ENCODE measurements at regions not wholly inside any gene's neighbourhood (a gene's known extent, or its start where the extent isn't known, plus 50 kb on each side); places are given as distances from the start of the nearest gene placed in this dataset.

GRCh38 chr14:97297100-97297499 lies 499.9 kb downstream of the VRK1 start:
- WGBS (ENCODE audit: insufficient coverage) = 40% methylated on average over 1 of the region's 10 CpGs
- Histone ChIP-seq H3K27me3 (ENCODE audit: control insufficient read depth, insufficient read depth, low read length) (no peaks in the 10 kb centered on the region), H3K4me3 (ENCODE audit: low read depth, low read length) (no peak overlapping the region), H3K4me1 (ENCODE audit: control insufficient read depth, insufficient read depth, low read length) (peaks cover 4% of the 10 kb centered on the region), H3K27ac (ENCODE audit: low read depth, low read length) (no peak overlapping the region), H3K9me3 (ENCODE audit: control insufficient read depth, insufficient read depth, low read length) (no peaks in the 10 kb centered on the region), H3K36me3 (ENCODE audit: control insufficient read depth, insufficient read depth, low read length) (no peaks in the 10 kb centered on the region)
- DNase-seq (ENCODE audit: low read depth in 4 of 6, low spot score in 6 of 6) = peak in 2 of 6 donors; percentile 44 to 61

DNA sequence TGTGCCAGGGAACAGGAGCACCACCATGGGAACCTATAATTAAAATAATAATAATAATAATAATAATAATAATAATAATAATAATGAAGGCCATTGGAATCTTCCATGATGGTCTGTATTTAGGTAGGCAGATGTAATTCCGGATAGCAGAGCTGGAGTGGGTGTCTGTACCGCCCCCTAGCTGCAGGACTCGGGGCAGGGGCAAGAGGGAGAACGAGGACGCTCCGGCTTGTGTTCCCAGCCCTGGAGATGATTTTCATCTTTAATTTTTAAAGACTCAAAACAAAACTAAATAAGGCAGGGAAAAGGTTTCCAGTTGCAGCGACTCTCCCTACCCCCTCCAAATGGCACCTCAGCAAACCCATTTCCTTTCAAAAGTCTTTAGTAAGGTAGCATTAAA lies 501.1 kb downstream of the VRK1 start:
- no peak for DNase-seq (ENCODE audit: low read depth in 4 of 6, low spot score in 6 of 6)
- Histone ChIP-seq H3K27me3 (ENCODE audit: control insufficient read depth, insufficient read depth, low read length) (no peaks in the 10 kb centered on the region), H3K4me1 (ENCODE audit: control insufficient read depth, insufficient read depth, low read length) (peaks cover 4% of the 10 kb centered on the region), H3K4me3 (ENCODE audit: low read depth, low read length) (no peak overlapping the region), H3K27ac (ENCODE audit: low read depth, low read length) (no peak overlapping the region), H3K36me3 (ENCODE audit: control insufficient read depth, insufficient read depth, low read length) (no peaks in the 10 kb centered on the region), H3K9me3 (ENCODE audit: control insufficient read depth, insufficient read depth, low read length) (no peaks in the 10 kb centered on the region)
- no CpG with 5 or more reads among the region's 7 CpGs for WGBS (ENCODE audit: insufficient coverage)

DNA sequence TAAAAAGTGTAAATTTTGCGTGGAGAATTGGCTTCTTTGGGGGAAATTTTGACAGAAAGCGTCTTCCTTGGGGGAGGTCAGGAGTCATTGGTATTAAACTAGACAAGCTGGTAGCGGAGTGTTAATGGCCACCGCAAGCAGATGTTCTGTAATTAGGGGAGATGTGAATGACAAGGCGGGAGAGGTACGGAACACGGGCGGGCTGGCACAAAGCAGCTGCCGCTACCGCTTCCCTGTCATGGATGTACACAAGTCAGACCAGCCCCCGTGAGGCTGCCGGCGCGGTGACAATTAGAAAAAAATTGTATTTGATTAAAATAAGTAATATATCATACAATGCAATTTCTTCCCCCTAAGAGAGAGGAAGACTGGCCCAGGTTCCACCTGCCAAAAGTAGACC lies 501.6 kb downstream of the VRK1 start:
- H3K36me3 ChIP-seq (ENCODE audit: control insufficient read depth, insufficient read depth, low read length) = no peaks in the 10 kb centered on the region
- H3K27me3 ChIP-seq (ENCODE audit: control insufficient read depth, insufficient read depth, low read length) = no peaks in the 10 kb centered on the region
- WGBS (ENCODE audit: insufficient coverage) = 77% methylated on average over 8 of the region's 14 CpGs
- H3K4me1 ChIP-seq (ENCODE audit: control insufficient read depth, insufficient read depth, low read length) = peaks cover 4% of the 10 kb centered on the region
- DNase-seq (ENCODE audit: low read depth in 4 of 6, low spot score in 6 of 6) = peak in 1 of 6 donors; percentile 83
- no peaks in the 10 kb centered on the region for H3K9me3 ChIP-seq (ENCODE audit: control insufficient read depth, insufficient read depth, low read length)
- H3K27ac ChIP-seq (ENCODE audit: low read depth, low read length) = no peak overlapping the region
- no peak overlapping the region for H3K4me3 ChIP-seq (ENCODE audit: low read depth, low read length)

DNA sequence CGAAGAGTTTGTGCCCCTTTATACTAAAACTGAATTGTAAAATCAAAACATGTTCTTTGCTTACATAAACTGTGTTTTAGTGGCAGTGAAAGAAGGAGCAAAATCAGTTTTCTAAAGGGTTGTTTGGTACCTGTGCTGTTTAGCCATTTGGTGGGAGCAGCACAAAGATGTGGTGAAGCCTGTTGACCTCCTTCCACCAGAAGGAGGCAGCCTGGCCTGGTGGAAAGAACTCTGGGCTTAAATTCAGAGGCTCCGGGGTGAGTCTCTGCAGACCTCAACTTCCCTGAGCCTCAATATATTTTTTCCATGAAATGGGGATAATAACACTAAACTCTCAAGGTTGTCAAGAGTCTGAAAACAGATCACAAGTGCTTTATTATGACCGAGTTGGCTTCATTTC lies 502.5 kb downstream of the VRK1 start:
- peak in 1 of 6 donors; percentile 43 for DNase-seq (ENCODE audit: low read depth in 4 of 6, low spot score in 6 of 6)

DNA sequence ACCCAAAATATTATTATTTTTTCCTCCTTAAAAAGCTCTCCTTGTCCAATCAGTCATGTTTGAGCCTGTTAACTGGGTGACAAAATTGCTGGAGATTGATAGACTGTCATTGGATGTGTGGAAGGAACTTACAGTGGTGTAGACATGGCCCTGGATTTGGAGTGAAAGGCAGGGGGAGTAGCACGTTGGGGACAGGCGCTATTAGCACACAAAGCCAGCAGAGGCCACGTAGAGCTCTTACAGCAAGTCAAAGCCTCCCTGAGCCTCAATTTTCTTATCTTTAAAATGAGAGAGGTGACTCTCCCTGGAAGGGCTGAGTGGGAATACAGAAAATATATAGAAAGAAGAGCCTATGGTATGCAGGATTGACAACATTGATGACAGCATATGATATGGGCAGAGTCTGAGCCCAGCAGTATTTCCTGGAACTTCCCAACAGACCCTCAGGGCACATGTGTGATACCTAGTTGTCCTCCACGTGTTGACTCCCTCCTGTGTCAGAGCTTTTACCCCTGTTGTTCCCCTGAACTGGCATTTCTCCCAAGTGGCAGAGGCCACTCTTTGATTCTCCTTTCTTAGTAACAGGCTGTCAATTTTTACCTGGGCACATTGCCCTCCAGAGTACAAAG lies 504.9 kb downstream of the VRK1 start:
- Histone ChIP-seq H3K9me3 (ENCODE audit: control insufficient read depth, insufficient read depth, low read length) (no peaks in the 10 kb centered on the region), H3K36me3 (ENCODE audit: control insufficient read depth, insufficient read depth, low read length) (no peaks in the 10 kb centered on the region), H3K27me3 (ENCODE audit: control insufficient read depth, insufficient read depth, low read length) (no peaks in the 10 kb centered on the region), H3K4me1 (ENCODE audit: control insufficient read depth, insufficient read depth, low read length) (peaks cover 4% of the 10 kb centered on the region), H3K27ac (ENCODE audit: low read depth, low read length) (no peak overlapping the region), H3K4me3 (ENCODE audit: low read depth, low read length) (no peak overlapping the region)
- DNase-seq (ENCODE audit: low read depth in 4 of 6, low spot score in 6 of 6) = peak in 1 of 6 donors; percentile 31
- WGBS (ENCODE audit: insufficient coverage) = 71% methylated on average over 1 of the region's 4 CpGs

More for the DNA sequence above, 502.5 kb downstream of the VRK1 start:
- no CpG with 5 or more reads among the region's 3 CpGs for WGBS (ENCODE audit: insufficient coverage)
- no peaks in the 10 kb centered on the region for H3K27me3 ChIP-seq (ENCODE audit: control insufficient read depth, insufficient read depth, low read length)
- H3K4me1 ChIP-seq (ENCODE audit: control insufficient read depth, insufficient read depth, low read length) = peaks cover 4% of the 10 kb centered on the region
- H3K9me3 ChIP-seq (ENCODE audit: control insufficient read depth, insufficient read depth, low read length) = no peaks in the 10 kb centered on the region
- H3K27ac ChIP-seq (ENCODE audit: low read depth, low read length) = no peak overlapping the region
- no peak overlapping the region for H3K4me3 ChIP-seq (ENCODE audit: low read depth, low read length)
- H3K36me3 ChIP-seq (ENCODE audit: control insufficient read depth, insufficient read depth, low read length) = no peaks in the 10 kb centered on the region

DNA sequence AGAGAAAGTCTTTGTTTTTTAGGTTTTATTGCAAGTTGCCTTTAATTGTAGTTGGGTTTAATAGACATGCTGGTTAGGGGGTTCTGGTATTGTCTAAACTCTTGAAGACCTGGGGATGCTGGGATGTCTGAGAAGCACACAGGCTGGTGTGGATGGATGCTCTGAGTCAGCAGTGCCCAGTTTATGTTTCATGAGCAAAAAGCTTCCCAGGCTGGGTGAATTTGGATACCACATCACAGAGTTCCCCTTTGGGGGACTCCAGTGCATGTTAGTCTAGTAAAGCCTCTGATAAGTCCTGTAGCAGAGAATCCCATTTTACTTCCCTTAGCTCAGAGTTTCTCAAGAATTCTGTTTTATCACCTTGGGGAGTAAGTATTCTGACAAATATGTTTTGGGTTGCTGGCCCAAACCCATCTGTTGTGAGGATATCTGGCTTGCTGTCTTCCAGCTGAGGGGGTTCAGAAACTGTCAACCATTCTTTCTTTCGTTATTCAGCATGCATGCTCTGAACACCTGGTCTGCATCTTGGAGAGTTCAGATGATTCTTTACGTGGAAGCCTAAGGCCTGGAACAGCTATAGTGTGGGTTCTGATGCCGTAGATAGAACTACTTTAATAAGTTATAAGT lies 509.1 kb downstream of the VRK1 start:
- WGBS (ENCODE audit: insufficient coverage) = 89% methylated on average over 1 of the region's 3 CpGs

DNA sequence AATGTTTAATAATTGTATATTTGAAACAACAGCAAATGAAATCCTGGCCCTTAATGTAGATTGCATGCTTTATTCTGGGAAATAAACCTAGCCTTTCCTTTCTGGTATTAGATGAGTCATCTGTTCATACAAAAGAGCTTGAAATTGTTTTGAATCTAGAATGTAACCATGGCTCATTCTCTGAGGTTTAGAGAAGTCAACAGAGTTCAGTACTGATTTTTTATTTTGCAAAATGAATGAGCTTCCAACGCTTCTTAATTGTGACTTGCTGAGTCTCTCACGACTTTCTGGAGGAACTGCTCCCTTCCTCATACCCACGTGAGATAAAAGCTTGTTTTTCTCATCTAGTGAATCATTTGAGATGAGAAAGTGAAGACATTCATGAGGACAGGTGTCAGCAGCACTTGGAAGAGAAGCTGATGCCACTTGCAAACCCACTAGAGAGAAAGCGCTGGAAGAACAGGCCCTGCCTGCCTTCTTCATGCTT lies 509.6 kb downstream of the VRK1 start:
- Histone ChIP-seq H3K27ac (ENCODE audit: low read depth, low read length) (no peak overlapping the region), H3K4me1 (ENCODE audit: control insufficient read depth, insufficient read depth, low read length) (no peaks in the 10 kb centered on the region), H3K27me3 (ENCODE audit: control insufficient read depth, insufficient read depth, low read length) (no peaks in the 10 kb centered on the region), H3K36me3 (ENCODE audit: control insufficient read depth, insufficient read depth, low read length) (no peaks in the 10 kb centered on the region), H3K9me3 (ENCODE audit: control insufficient read depth, insufficient read depth, low read length) (no peaks in the 10 kb centered on the region), H3K4me3 (ENCODE audit: low read depth, low read length) (no peak overlapping the region)
- WGBS (ENCODE audit: insufficient coverage) = no CpG with 5 or more reads among the region's 4 CpGs
- DNase-seq (ENCODE audit: low read depth in 4 of 6, low spot score in 6 of 6) = no peak

More for the DNA sequence above, 509.1 kb downstream of the VRK1 start:
- H3K9me3 ChIP-seq (ENCODE audit: control insufficient read depth, insufficient read depth, low read length) = no peaks in the 10 kb centered on the region
- H3K4me1 ChIP-seq (ENCODE audit: control insufficient read depth, insufficient read depth, low read length) = no peaks in the 10 kb centered on the region
- H3K27me3 ChIP-seq (ENCODE audit: control insufficient read depth, insufficient read depth, low read length) = no peaks in the 10 kb centered on the region
- no peaks in the 10 kb centered on the region for H3K36me3 ChIP-seq (ENCODE audit: control insufficient read depth, insufficient read depth, low read length)
- H3K4me3 ChIP-seq (ENCODE audit: low read depth, low read length) = no peak overlapping the region
- H3K27ac ChIP-seq (ENCODE audit: low read depth, low read length) = no peak overlapping the region
- no peak for DNase-seq (ENCODE audit: low read depth in 4 of 6, low spot score in 6 of 6)

GRCh38 chr14:97311411-97311810 lies 514.2 kb downstream of the VRK1 start:
- Histone ChIP-seq H3K9me3 (ENCODE audit: control insufficient read depth, insufficient read depth, low read length) (peaks cover 4% of the 10 kb centered on the region), H3K27ac (ENCODE audit: low read depth, low read length) (no peak overlapping the region), H3K27me3 (ENCODE audit: control insufficient read depth, insufficient read depth, low read length) (no peaks in the 10 kb centered on the region), H3K36me3 (ENCODE audit: control insufficient read depth, insufficient read depth, low read length) (no peaks in the 10 kb centered on the region), H3K4me3 (ENCODE audit: low read depth, low read length) (no peak overlapping the region), H3K4me1 (ENCODE audit: control insufficient read depth, insufficient read depth, low read length) (no peaks in the 10 kb centered on the region)
- no CpG with 5 or more reads among the region's 3 CpGs for WGBS (ENCODE audit: insufficient coverage)
- DNase-seq (ENCODE audit: low read depth in 4 of 6, low spot score in 6 of 6) = no peak

DNA sequence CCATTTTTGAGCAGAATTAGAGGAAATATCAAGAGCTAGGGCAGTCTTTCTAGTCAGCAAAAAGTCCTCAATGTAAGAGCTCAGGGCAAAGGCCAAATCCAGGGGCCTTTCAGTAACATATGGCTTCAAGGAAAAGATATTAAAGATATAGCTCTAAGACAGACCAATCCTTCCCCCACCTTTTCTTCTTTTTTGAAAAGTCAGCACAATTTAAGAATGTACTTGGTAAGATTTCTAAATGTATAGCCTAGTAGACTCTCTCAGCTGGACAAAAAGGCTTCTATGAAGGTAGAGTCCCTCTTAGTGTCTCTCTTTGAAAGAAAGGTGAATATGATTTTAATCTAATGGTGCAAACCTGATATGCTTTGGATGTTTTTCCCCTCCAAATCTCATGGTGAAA lies 515.7 kb downstream of the VRK1 start:
- Histone ChIP-seq H3K4me3 (ENCODE audit: low read depth, low read length) (no peak overlapping the region), H3K9me3 (ENCODE audit: control insufficient read depth, insufficient read depth, low read length) (peaks cover 4% of the 10 kb centered on the region), H3K27me3 (ENCODE audit: control insufficient read depth, insufficient read depth, low read length) (no peaks in the 10 kb centered on the region), H3K36me3 (ENCODE audit: control insufficient read depth, insufficient read depth, low read length) (no peaks in the 10 kb centered on the region), H3K27ac (ENCODE audit: low read depth, low read length) (no peak overlapping the region), H3K4me1 (ENCODE audit: control insufficient read depth, insufficient read depth, low read length) (no peaks in the 10 kb centered on the region)
- no peak for DNase-seq (ENCODE audit: low read depth in 4 of 6, low spot score in 6 of 6)

- 73% methylated on average over 2 of the region's 5 CpGs for WGBS (ENCODE audit: insufficient coverage)
- Histone ChIP-seq H3K36me3 (ENCODE audit: control insufficient read depth, insufficient read depth, low read length) (no peaks in the 10 kb centered on the region), H3K27me3 (ENCODE audit: control insufficient read depth, insufficient read depth, low read length) (no peaks in the 10 kb centered on the region), H3K27ac (ENCODE audit: low read depth, low read length) (no peak overlapping the region), H3K4me3 (ENCODE audit: low read depth, low read length) (no peak overlapping the region), H3K9me3 (ENCODE audit: control insufficient read depth, insufficient read depth, low read length) (peaks cover 4% of the 10 kb centered on the region), H3K4me1 (ENCODE audit: control insufficient read depth, insufficient read depth, low read length) (no peaks in the 10 kb centered on the region)
- DNase-seq (ENCODE audit: low read depth in 4 of 6, low spot score in 6 of 6) = no peak
Observed at GRCh38 chr14:97315790-97316189, 518.6 kb downstream of the VRK1 start.

Data from spinal cord (tissue), 9 donors.